Occipital lobe (tissue), 1 donor: ENCODE measurements at regions not wholly inside any gene's neighbourhood (a gene's known extent, or its start where the extent isn't known, plus 50 kb on each side); places are given as distances from the start of the nearest gene placed in this dataset.

Experiments
- DNase-seq: peaks from one replicate; lab custom pipeline; 2025; lab: John Stamatoyannopoulos, UW

DNA sequence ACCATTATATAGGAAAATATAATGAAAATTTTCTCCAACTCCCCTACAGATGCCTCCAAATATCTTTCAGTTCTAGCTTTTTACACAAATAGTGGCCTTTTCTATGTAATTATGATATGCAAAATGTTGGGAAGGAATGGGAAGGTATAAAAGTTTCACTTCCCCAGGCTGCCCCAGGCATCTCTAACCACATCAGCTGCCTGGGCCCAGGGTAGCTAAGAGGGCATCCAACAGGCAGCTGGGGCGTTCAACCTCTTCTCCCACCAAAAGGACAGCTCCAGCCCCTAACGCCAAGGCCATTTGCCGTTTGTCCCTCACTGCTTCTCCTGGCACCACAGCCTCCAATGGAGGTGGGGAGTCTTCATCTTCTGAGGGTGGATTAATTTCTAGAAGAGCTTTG, 188.1 kb upstream of the TSC22D2 start:
- DNase-seq = no peak

DNA sequence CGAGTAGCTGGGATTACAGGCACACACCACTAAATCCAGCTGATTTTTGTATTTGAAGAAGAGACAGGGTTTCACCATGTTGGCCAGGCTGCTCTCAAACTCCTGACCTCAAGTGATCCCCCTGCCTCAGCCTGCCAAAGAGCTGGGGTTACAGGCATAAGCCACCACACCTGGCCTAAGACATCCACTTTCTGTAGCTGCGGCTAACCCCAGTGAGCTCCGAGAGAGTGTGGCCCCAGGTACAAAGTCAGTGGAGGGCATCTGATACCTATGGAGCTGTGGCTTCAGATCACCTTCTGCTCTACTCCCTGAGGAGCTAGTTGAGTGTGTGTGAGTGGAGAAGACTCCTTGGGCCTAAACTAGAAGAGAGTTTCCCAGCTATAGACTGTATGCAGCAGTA, 189.3 kb upstream of the TSC22D2 start:
- DNase-seq = no peak

DNA sequence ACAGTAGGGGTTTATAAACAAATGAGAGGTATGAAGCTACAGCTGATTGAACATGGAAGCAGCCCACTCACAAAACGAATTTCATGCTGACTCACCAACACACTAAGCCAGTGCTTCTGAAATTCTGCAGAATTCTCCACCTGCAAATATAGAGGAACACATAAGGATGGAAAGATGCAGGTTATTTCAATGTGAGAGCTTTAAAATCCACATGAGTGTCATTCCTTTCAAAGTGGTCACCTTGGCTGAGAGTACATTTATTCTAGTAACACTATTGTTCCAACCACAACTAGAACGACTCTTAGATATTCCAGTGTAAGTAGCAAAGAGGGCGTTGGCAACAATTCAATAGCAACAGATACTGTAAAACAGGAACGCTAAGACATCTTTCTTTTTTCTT, 189.9 kb upstream of the TSC22D2 start:
- DNase-seq = no peak

DNA sequence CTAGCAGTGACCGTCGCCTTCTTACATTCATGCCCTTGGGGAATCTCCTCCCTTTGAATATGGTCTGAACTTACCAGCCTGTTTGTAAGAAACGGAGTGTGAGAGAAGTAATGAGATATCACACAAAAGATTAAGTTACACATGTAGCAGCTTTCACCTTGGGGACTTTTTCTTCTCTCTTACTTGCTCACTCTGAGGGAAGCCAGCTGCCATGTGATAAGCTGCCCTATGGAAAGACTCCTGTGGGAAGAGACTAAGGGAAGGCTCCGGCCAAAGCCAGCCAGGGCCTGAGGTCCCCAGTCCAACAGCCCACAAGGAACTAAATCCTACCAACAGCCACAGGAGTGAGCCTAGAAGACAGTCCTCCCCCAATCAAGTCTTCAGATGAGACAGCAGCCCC, 190.4 kb upstream of the TSC22D2 start:
- DNase-seq = no peak

GRCh38 chr3:150216866-150217600, 191.1 kb upstream of the TSC22D2 start:
- DNase-seq = no peak

DNA sequence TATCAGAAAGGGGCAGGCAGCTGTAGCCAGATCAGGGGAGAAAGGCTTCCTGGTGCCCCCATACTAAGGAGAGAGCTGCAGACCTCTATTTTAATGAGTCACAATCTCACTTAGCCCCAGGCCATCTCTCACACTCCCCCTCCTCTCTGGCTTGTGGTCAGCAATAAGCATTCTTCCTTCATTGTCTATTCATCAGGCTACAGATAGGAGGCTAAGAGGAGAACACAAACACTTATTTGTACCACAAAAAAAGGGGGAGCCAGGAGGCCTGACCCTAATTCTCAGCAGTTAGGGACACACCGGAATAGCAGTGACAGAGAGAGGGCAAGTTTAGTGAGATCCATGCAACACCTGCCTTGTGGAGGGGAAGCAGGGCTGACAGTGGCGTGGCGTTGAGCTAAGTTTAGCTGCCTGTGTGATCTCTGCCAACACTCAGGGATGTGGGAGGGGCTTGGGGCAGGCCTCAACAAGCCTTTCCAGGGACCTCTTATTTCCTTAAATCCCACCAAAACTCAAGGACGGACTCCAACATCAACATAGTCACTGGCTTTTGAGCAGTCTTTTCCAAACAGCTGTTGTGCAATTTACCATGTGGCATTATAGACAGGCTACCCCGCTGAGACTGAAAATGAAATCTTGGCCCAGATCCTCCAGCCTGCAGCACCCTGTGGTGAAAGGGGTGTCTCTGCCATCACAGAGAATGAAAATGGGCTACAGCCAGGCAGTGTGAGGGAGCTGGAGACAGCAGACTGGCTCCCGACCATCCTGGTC, 191.9 kb upstream of the TSC22D2 start:
- no peak for DNase-seq

- no peak for DNase-seq
Observed at GRCh38 chr3:150215616-150216015, 192.5 kb upstream of the TSC22D2 start.

GRCh38 chr3:150213577-150213976, 194.5 kb upstream of the TSC22D2 start:
- no peak for DNase-seq

DNA sequence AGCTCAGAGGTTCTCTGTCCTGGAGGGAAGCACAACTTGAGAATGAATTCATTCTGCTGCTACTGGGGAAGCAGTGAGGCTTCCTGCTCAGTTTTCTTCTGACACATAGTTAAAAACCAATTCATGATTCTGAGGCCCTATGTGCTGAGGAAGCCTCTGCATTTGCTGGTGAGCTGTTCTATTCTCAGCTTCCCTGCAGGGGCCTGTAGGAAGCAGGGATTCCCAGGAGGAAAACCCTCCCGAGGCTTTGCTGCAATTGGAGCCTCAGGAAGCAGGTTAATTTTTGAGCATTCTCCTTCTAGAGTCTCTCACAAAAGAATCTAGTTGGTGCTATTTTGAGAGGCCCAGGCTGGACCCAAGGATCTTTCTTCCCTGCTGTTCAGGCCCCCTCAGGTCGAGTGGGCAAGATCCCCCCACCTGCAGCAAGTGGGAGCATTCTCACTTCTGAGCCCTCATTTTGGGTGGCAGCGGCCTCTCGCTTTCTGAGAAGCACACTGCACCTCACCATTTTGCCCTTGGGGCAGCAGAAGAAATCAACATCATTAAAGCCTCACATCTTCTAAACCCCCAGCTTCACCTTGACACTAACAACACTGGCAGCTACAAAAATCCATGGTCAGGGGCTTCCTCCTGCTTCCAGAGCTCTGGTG, 197.5 kb upstream of the TSC22D2 start:
- no peak for DNase-seq

DNA sequence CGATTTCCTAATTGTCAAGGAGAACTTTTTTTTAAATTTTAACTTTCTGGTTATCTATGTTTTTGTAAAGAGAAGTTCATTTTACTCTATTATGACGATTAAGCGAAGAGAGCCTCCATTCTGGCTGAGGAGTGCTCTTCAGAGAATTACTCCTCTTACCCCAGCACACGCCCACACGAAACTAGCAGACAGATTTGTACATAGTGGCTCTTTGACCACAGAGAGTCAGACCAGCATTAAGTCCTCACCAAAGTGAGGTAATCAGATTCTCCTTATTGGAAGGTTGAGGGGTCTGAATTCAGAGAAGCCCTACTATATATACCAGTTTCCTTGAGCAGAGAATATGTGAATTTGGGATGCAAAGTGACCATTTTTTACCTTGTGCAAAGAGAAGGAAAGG, 204.8 kb upstream of the TSC22D2 start:
- no peak for DNase-seq

DNA sequence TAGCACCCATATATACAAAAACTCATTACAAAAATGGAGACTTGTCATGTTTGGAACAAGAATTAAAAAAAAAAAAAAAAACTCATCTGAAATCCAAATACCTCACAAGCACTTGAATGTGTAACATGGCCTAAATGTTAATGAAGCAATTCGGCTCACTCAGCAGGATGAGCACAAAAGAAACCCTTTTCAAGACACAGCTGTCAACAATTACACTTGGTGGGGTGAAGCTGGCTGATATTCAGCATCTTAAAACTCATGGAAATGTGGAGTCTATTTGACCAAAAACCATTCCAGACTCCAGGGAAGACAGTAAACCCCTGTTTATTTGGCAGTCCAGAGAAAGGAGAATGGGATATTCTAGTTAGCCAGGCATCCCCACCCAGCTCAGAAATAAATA, 205.4 kb upstream of the TSC22D2 start:
- DNase-seq = no peak

GRCh38 chr3:150194957-150195356, 213.1 kb upstream of the TSC22D2 start:
- no peak for DNase-seq

GRCh38 chr3:150194513-150194912, 213.6 kb upstream of the TSC22D2 start:
- no peak for DNase-seq

DNA sequence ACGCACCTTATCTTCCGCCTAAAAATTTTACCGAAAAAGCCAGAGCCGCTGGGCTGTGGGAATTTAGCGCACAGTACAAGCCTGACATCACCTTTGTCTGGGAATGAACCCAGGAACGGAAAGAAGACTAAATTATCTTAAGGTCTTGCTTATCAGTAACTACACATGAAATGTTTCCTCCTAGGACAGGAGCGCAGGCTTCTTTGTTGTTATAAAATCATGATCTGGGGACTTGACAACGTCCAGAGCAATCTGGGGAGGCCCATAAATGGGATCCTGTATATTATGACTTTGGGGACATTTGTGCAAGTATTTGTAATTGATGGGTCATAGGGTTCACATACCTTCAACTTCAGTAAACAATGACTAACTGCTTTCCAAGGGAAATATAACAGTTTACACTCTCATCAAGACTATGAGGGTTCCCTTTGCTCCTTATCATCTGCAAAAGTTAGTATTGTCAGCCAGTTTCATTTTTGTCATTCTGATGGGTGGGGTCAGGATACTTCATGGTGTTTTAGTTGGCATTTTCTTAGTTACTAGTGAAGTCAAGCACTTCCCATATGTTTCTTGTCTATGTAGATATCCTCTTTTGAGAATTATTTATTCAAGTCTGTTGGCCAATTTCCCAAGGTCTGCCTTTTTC, 213.9 kb upstream of the PFN2 start:
- DNase-seq = no peak

DNA sequence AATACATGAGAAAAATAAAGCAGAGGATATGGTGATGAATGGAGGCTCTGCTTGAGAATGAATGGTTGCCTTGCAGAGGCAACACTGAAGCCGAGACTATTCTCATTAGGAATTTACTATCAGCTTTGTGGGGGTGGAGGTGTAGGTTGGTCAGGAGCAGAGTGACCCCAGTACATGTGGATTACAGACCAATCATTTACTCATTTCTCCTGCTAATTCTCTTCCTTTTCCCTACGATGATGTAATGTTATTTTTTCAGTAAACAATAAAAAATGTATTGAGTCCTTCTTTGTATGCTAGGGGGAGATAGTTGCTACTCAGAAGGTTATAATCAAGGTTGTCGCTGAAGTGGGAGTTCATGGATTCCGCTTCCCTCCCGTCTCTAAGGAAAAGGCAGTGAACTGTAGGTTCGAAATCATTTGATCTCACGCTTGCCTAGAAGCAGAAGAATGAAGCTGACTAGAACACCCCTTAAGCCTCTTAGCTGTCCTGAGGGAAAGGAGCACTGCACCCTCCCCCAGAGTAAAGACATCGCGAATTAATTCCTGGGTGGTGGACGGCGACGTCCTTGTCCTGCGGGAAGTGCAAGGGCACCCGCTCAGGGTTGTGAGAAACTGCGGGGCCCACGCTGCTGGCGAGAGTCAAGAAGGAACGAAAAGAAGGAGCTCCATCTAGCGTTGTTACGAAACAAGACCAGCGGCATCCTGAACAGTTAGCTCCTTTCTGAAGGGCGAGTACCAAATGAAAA, 213.2 kb upstream of the PFN2 start:
- DNase-seq = peak; percentile 73

- DNase-seq = no peak
Observed at GRCh38 chr3:150180334-150180733, 209.6 kb upstream of the PFN2 start.

DNA sequence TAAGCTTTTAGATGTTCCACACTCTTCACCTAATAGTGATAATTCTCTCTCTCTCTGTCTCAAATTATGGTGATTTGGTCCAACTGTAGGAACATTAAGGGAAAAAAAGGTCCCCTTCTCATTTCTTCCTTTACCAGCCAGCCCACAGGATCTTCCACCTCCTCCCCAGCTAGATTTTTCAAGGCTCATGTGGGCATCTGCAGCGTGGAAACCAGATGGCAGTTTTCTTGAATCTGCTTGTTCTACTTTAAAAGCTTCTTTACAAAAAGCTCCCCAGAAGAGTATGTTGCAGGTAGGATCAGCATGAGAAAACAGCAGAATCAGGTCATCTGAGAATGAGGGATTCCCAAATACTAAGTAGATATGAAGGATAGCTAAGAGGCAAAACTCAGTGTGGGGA, 208.6 kb upstream of the PFN2 start:
- DNase-seq = no peak

DNA sequence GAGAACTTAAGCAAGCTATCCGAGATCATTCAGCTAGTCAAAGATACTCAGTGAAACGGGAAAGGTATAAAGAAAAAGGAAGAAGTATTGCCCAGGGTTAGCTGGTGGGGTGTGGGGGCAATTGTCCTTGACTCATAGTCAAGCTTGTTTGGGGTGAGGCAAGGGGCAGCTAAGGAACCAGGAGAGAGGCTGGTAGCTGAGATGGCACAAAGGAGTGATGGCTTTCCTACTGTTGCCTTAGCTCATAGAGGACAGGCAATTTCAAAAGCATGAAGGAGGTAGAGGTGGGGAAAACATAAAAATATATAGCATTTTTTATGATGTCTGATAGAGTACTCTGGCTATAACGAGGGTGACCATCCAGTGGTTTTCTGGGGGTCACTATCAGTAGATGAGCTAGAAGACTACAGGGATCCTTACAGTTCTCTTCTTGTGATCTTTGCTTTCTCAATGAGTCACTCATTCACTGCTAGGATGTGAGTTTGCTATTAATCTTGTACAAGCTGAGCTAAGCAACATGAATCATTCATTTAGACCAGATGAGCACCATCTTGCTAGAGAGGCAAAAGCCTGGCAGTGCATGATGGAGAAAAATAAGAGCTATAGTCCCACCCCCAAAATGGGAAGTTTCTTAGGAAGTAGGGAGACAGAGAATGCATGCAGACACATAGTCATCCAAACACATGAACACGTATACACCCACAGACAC, 207.1 kb upstream of the PFN2 start:
- DNase-seq = no peak

GRCh38 chr3:150174179-150174578, 203.5 kb upstream of the PFN2 start:
- DNase-seq = no peak

- DNase-seq = no peak
Observed at GRCh38 chr3:150172356-150172755, 201.7 kb upstream of the PFN2 start.
